ENCODE measurements at regions not wholly inside any gene's neighbourhood (a gene's known extent, or its start where the extent isn't known, plus 50 kb on each side); places are given as distances from the start of the nearest gene placed in this dataset.

DNA sequence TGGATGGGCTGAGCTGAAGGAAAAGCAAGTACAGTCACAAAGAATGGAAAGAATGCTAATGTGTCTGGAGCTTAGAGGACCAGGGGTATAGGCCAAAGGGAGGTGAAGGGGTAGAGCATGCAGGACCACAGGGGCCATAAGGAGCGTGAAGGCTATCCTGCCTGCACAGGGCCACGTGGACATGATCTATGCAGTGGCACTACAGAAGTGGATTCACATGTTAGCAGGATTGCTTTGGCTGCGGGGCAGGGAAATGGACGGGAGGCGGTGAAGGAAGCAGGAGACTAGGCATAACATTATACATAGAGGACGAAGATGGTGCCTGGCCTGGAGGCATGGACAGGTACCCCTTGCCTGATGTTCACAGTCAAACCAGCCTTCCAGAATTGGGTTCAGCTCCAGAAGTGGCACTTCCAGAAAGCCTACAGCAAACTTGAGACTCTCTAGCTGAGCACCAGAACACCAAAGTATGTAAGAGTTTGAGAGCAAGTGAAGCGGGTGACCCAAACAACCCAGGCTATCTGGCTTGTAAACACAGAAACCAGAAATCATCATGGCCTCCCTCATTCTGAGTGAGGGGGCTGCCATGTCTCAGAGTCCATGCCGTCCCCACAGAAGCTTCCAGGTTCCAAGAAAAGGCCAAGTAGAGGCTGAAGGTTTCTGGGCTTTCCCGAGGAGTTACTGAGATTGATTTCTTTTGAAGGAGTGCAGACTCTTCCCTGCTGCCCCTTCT is 135.5 kb upstream of the JUN start:
- Histone ChIP-seq H3K36me3 (replicated peaks in 1 of 2; ENCODE audit: insufficient read depth in 1 of 2, low read depth in 2 of 2) (no peaks in the 10 kb centered on the region), H3K4me1 (peaks cover 15% of the 10 kb centered on the region), H3K27ac (no peak overlapping the region), H3K4me3 (no peak overlapping the region), H3K27me3 (no peaks in the 10 kb centered on the region), H3K9me3 (no peaks in the 10 kb centered on the region)
- DNase-seq: no peak
- intact Hi-C loops (cut with DNase I): loop anchor here (10.0 kb wide), 1 partner anchor 795 kb away; no protein-coding TSS in a partner anchor
- 91 to 95% methylated on average over 9 of the region's 9 CpGs for WGBS, 2 donors
- no peak for TF ChIP-seq POLR2A (IDR thresholded peaks at IDR 0.05)
- TF ChIP-seq, protein P1, sequence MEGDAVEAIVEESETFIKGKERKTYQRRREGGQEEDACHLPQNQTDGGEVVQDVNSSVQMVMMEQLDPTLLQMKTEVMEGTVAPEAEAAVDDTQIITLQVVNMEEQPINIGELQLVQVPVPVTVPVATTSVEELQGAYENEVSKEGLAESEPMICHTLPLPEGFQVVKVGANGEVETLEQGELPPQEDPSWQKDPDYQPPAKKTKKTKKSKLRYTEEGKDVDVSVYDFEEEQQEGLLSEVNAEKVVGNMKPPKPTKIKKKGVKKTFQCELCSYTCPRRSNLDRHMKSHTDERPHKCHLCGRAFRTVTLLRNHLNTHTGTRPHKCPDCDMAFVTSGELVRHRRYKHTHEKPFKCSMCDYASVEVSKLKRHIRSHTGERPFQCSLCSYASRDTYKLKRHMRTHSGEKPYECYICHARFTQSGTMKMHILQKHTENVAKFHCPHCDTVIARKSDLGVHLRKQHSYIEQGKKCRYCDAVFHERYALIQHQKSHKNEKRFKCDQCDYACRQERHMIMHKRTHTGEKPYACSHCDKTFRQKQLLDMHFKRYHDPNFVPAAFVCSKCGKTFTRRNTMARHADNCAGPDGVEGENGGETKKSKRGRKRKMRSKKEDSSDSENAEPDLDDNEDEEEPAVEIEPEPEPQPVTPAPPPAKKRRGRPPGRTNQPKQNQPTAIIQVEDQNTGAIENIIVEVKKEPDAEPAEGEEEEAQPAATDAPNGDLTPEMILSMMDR (IDR thresholded peaks at IDR 0.05): no peak
- ATAC-seq: no peak

DNA sequence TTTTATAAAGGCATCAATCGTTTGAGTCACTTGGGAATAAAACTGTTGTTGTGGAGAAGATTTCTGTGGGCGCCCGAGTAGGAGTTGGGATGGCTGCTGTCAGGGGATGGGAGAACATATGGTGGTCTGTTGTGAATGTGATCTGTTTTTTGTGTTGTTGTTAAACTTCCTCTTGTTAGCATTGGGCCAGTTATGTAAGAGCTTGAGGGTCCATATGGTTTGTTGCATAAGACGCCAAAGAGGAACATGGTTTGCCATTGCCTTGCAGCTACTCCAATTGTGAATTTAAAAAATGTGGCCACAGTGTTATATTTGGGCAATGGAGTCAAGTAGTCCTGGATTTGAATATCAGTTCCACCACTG is 136.1 kb upstream of the JUN start:
- TF ChIP-seq, protein P1 (IDR thresholded peaks at IDR 0.05): no peak
- TF ChIP-seq POLR2A (IDR thresholded peaks at IDR 0.05): no peak

DNA sequence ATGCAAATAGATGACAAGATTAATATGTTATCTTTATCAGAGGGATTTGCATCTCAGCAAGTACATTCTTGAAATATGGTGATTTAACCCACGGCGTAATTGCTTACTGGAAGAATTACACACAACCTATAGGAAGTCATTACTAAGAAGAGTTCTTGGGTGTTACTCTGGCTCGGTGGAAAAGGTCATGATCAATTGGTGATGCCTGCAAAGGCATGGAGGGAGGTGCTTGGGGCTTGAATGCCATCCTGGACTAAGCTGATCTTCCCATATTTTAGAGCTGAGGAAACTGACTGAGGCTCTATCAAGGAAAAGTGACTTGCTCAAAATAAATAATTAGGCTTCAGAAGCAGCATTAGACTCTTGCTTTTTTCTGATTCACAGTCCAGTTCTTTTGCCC is 137.5 kb upstream of the JUN start:
- H3K36me3 ChIP-seq (replicated peaks in 1 of 2; ENCODE audit: insufficient read depth in 1 of 2, low read depth in 2 of 2): no peaks in the 10 kb centered on the region
- intact Hi-C loops (cut with DNase I): no loop called here
- TF ChIP-seq, protein P1 (IDR thresholded peaks at IDR 0.05): no peak
- no peak for TF ChIP-seq POLR2A (IDR thresholded peaks at IDR 0.05)

More for the DNA sequence above, 136.1 kb upstream of the JUN start:
- no peaks in the 10 kb centered on the region for H3K27me3 ChIP-seq
- H3K36me3 ChIP-seq (replicated peaks in 1 of 2; ENCODE audit: insufficient read depth in 1 of 2, low read depth in 2 of 2): no peaks in the 10 kb centered on the region
- H3K4me1 ChIP-seq: peaks cover 15% of the 10 kb centered on the region
- DNase-seq: no peak
- intact Hi-C loops (cut with DNase I): loop anchor here (10.0 kb wide), 1 partner anchor 795 kb away; no protein-coding TSS in a partner anchor
- H3K4me3 ChIP-seq: no peak overlapping the region
- H3K9me3 ChIP-seq: no peaks in the 10 kb centered on the region
- ATAC-seq: no peak
- no peak overlapping the region for H3K27ac ChIP-seq
- WGBS, 2 donors: 86 to 91% methylated on average over 4 of the region's 4 CpGs

DNA sequence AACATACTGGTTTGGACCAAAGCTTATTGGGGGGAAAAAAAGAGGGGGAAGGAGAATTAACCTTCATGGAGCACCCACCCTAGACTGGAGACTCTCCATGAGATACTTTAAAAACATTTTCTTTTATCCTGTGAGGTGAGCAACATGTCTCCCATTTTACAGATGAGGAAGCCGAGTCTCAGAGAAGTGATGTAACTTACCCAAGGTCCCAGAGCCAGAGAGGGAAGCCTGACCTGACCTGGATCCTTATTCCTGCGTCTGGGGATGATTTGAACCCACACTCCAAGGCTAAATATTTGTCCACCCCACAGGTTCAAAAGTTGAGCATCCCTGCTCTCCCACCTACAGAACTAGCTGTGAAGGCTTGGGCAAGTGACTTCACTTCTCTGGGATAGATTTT is 137.9 kb upstream of the JUN start:
- intact Hi-C loops (cut with DNase I): no loop called here
- TF ChIP-seq, protein P1 (IDR thresholded peaks at IDR 0.05): no peak
- no peak for TF ChIP-seq POLR2A (IDR thresholded peaks at IDR 0.05)
- no peak for DNase-seq
- WGBS, 2 donors: 82 to 90% methylated on average over 2 of the region's 2 CpGs
- peak; percentile 9 for ATAC-seq
- H3K4me3 ChIP-seq: no peak overlapping the region
- no peaks in the 10 kb centered on the region for H3K9me3 ChIP-seq
- no peaks in the 10 kb centered on the region for H3K27me3 ChIP-seq
- H3K36me3 ChIP-seq (replicated peaks in 1 of 2; ENCODE audit: insufficient read depth in 1 of 2, low read depth in 2 of 2): no peaks in the 10 kb centered on the region
- peak overlapping the region in 3 of 4 donors; percentile 42 to 55 (median 52) for H3K27ac ChIP-seq
- peaks cover 15% of the 10 kb centered on the region for H3K4me1 ChIP-seq

More for the DNA sequence above, 137.5 kb upstream of the JUN start:
- WGBS, 2 donors: 92 to 98% methylated on average over 3 of the region's 3 CpGs
- DNase-seq (no peak), ATAC-seq (no peak)
- no peaks in the 10 kb centered on the region for H3K27me3 ChIP-seq
- peaks cover 15% of the 10 kb centered on the region for H3K4me1 ChIP-seq
- no peak overlapping the region for H3K4me3 ChIP-seq
- H3K9me3 ChIP-seq: no peaks in the 10 kb centered on the region
- peak overlapping the region in 1 of 4 donors; percentile 55 for H3K27ac ChIP-seq
